SU-DHL-6 (cell line): ENCODE measurements at regions not wholly inside any gene's neighbourhood (a gene's known extent, or its start where the extent isn't known, plus 50 kb on each side); places are given as distances from the start of the nearest gene placed in this dataset.

ENCODE experiments used
- H2AFZ ChIP-seq: fragments of 200-600 bp; sonication (generic); 2 replicates; pipeline ENCODE4 v1.6.1; 2014; ENCODE audit warnings: low read depth, mild to moderate bottlenecking, moderate library complexity, mixed read lengths, antibody characterized with exemption, low read length; ENCODE audit not compliant: severe bottlenecking
- H3F3A ChIP-seq: fragments of 200-600 bp; shearing (Covaris generic); 2 replicates; pipeline ENCODE4 v1.6.0; 2016; ENCODE audit warnings: antibody characterized with exemption, mild to moderate bottlenecking; ENCODE audit not compliant: insufficient read depth
- H3K27ac ChIP-seq: fragments of 200-600 bp; sonication (generic); 2 replicates; pipeline ENCODE4 v1.5.1; 2016; ENCODE audit warnings: low read depth, mild to moderate bottlenecking, low read length, moderate library complexity, mixed read lengths
- H3K27me3 ChIP-seq: fragments of 200-600 bp; sonication (generic), shearing (Covaris generic); 2 replicates; pipeline ENCODE4 v1.6.0; 2014; ENCODE audit warnings: mild to moderate bottlenecking, low read length
- H3K36me3 ChIP-seq: fragments of 200-600 bp; sonication (generic); 2 replicates; pipeline ENCODE4 v1.6.1; 2014; ENCODE audit warnings: mild to moderate bottlenecking, low read length, mixed read lengths
- H3K4me2 ChIP-seq: fragments of 300-600, 200-600 bp; shearing (Covaris generic), sonication (generic); 2 replicates; pipeline ENCODE4 v1.6.0; 2014; ENCODE audit warnings: low read length, low read depth, mild to moderate bottlenecking; ENCODE audit not compliant: poor library complexity, severe bottlenecking
- H3K4me3 ChIP-seq: fragments of 200-600 bp; sonication (generic); 2 replicates; pipeline ENCODE4 v1.5.1; 2014; ENCODE audit warnings: antibody characterized with exemption, low read length, mild to moderate bottlenecking, mixed read lengths; ENCODE audit not compliant: insufficient read depth, poor library complexity, severe bottlenecking
- H3K79me2 ChIP-seq: fragments of 200-600 bp; sonication (generic); 2 replicates; pipeline ENCODE4 v1.6.1; 2014; ENCODE audit warnings: mild to moderate bottlenecking, low read length, moderate library complexity; ENCODE audit not compliant: insufficient read depth
- H3K9ac ChIP-seq: fragments of 200-600 bp; sonication (generic); 2 replicates; pipeline ENCODE4 v1.7.0; 2014; ENCODE audit warnings: mild to moderate bottlenecking, low read length
- H3K9me2 ChIP-seq: fragments of 200-600 bp; sonication (generic); replicated peaks from 2 replicates; pipeline ENCODE4 v1.6.1; 2014; ENCODE audit warnings: low read length; ENCODE audit not compliant: insufficient read depth
- H3K9me3 ChIP-seq: fragments of 200-600 bp; sonication (generic); 2 replicates; pipeline ENCODE4 v1.6.1; 2014; ENCODE audit warnings: low read length, mixed read lengths; ENCODE audit not compliant: insufficient read depth
- H4K20me1 ChIP-seq: fragments of 200-600 bp; sonication (generic); 2 replicates; pipeline ENCODE4 v1.6.1; 2014; ENCODE audit warnings: low read depth, mild to moderate bottlenecking, antibody characterized with exemption, low read length, moderate library complexity, mixed read lengths
- CTCF ChIP-seq: fragments of 200-600 bp; sonication (generic); IDR thresholded peaks from one replicate; pipeline ENCODE4 v1.5.1; 2017; ENCODE audit warnings: antibody characterized with exemption, mild to moderate bottlenecking, low read length, moderate library complexity; ENCODE audit not compliant: insufficient read depth, poor library complexity, severe bottlenecking
- EZH2phosphoT487 ChIP-seq: fragments of 200-600 bp; sonication (generic), shearing (Covaris generic); conservative IDR thresholded peaks from 2 replicates; pipeline ENCODE4 v1.6.1; 2018; ENCODE audit warnings: mild to moderate bottlenecking, antibody characterized with exemption, low read length, moderate library complexity, mixed read lengths

DNA sequence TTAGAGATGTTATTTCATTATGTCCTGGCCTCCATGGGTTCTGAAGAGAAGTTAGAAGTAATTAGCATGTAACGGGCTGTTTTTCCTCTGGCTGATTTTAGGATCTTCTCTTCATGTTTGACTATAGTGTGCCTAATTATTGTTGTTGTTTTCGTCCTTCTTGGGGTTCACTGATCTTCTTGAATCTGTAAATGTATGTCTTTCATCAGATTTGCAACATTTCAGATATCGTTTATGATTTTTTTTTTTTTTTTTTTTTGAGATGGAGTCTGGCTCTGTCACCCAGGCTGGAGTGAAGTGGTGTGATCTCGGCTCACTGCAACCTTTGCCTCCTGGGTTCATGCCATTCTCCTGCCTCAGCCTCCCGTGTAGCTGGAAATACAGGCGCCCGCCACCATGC is 246.7 kb downstream of the TFAP2C start:
- TF ChIP-seq CTCF (no peak), EZH2phosphoT487 (no peak)
- H3K9ac ChIP-seq = no peak overlapping the region
- no peak overlapping the region for H3K4me3 ChIP-seq
- no peaks in the 10 kb centered on the region for H3F3A ChIP-seq
- H3K9me3 ChIP-seq = no peaks in the 10 kb centered on the region
- no peak overlapping the region for H3K27ac ChIP-seq
- H3K9me2 ChIP-seq = no peaks in the 10 kb centered on the region
- H3K27me3 ChIP-seq = no peaks in the 10 kb centered on the region
- H4K20me1 ChIP-seq = no peaks in the 10 kb centered on the region
- H3K4me2 ChIP-seq = no peak overlapping the region
- H3K79me2 ChIP-seq = no peaks in the 10 kb centered on the region
- no peak overlapping the region for H2AFZ ChIP-seq
- H3K36me3 ChIP-seq = no peaks in the 10 kb centered on the region

DNA sequence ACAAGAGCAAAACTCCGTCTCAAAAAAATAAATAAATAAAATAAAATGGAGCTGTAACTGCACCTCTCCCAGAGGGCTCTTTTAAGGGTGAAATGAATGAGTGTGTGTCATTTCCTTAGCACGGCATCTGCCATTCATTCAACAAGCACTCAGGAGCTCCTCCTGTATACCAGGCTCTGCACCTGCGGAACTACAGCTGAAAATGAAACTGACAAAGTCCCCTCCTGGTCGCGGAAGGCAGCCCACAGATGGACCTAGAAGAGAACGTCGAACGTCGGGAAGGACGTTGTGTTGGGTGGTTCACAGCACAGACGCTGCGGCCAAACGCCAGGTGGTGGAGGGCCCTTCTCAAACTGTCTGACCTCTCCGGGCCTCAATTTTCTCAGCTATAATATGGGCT is 256.4 kb downstream of the TFAP2C start:
- H2AFZ ChIP-seq = no peak overlapping the region

GRCh38 chr20:56890011-56890410 is 260.9 kb downstream of the TFAP2C start:
- H3K36me3 ChIP-seq = no peaks in the 10 kb centered on the region

More for the DNA sequence above, 256.4 kb downstream of the TFAP2C start:
- Histone ChIP-seq H3K9me2 (no peaks in the 10 kb centered on the region), H4K20me1 (no peaks in the 10 kb centered on the region), H3K27ac (no peak overlapping the region), H3K36me3 (no peaks in the 10 kb centered on the region), H3K4me2 (no peak overlapping the region), H3K9me3 (no peaks in the 10 kb centered on the region), H3F3A (no peaks in the 10 kb centered on the region), H3K4me3 (no peak overlapping the region), H3K79me2 (no peaks in the 10 kb centered on the region), H3K9ac (no peak overlapping the region), H3K27me3 (no peaks in the 10 kb centered on the region)
- no peak for TF ChIP-seq CTCF
- no peak for TF ChIP-seq EZH2phosphoT487

More at GRCh38 chr20:56890011-56890410, 260.9 kb downstream of the TFAP2C start:
- Histone ChIP-seq H2AFZ (no peak overlapping the region), H3K4me2 (no peak overlapping the region), H3K27me3 (no peaks in the 10 kb centered on the region), H3K9ac (no peak overlapping the region), H3K4me3 (no peak overlapping the region), H3K27ac (no peak overlapping the region), H4K20me1 (no peaks in the 10 kb centered on the region), H3F3A (no peaks in the 10 kb centered on the region), H3K9me2 (no peaks in the 10 kb centered on the region), H3K79me2 (no peaks in the 10 kb centered on the region), H3K9me3 (no peaks in the 10 kb centered on the region)
- TF ChIP-seq CTCF (no peak), EZH2phosphoT487 (no peak)
